ENCODE measurements at regions not wholly inside any gene's neighbourhood (a gene's known extent, or its start where the extent isn't known, plus 50 kb on each side); places are given as distances from the start of the nearest gene placed in this dataset.
A peak's percentile ranks its signal among the peaks of the same experiment; 100 is the strongest.
"Not testable (repeated sequence)": the region's sequence is repeated elsewhere in the genome, so short reads cannot be mapped to it uniquely, and the experiment has no call there.

GRCh38 chr6:80991316-80991715 is 761.2 kb downstream of the TENT5A start:
- Histone ChIP-seq H3K9me3 (peaks cover 0 to 5% (median 0%) of the 10 kb centered on the region in 4 donors), H3K4me1 (no peaks in the 10 kb centered on the region), H3K27me3 (no peaks in the 10 kb centered on the region), H3K4me3 (no peak overlapping the region), H3K36me3 (no peaks in the 10 kb centered on the region), H3K27ac (no peak overlapping the region)
- no peak for DNase-seq
- intact Hi-C loops (cut with DNase I; ENCODE audit: low total_unique reads) = no loop called here
- no peak for TF ChIP-seq POLR2AphosphoS5 (IDR thresholded peaks at IDR 0.05)
- no peak for TF ChIP-seq EP300 (IDR thresholded peaks at IDR 0.05)
- 51 to 62% (median 54%) methylated on average over 2 of the region's 2 CpGs for WGBS, 5 donors

GRCh38 chr6:80988892-80989291 is 763.6 kb downstream of the TENT5A start:
- no peak overlapping the region for H3K27ac ChIP-seq
- H3K4me3 ChIP-seq = no peak overlapping the region
- DNase-seq = peak in 1 of 2 donors; percentile 7
- WGBS, 5 donors = 64 to 74% (median 69%) methylated on average over 3 of the region's 3 CpGs
- no peaks in the 10 kb centered on the region for H3K4me1 ChIP-seq
- H3K36me3 ChIP-seq = no peaks in the 10 kb centered on the region
- TF ChIP-seq CTCF (IDR thresholded peaks at IDR 0.05) (no peak), POLR2A (IDR thresholded peaks at IDR 0.05) (no peak), POLR2AphosphoS5 (IDR thresholded peaks at IDR 0.05) (no peak), EP300 (IDR thresholded peaks at IDR 0.05) (no peak)
- no peaks in the 10 kb centered on the region for H3K27me3 ChIP-seq
- H3K9me3 ChIP-seq = peaks cover 0 to 5% (median 0%) of the 10 kb centered on the region in 4 donors
- intact Hi-C loops (cut with DNase I; ENCODE audit: low total_unique reads) = no loop called here

GRCh38 chr6:80988286-80988685 is 764.2 kb downstream of the TENT5A start:
- WGBS, 5 donors = 35 to 51% (median 38%) methylated on average over 3 of the region's 3 CpGs
- Histone ChIP-seq H3K4me1 (no peaks in the 10 kb centered on the region), H3K36me3 (no peaks in the 10 kb centered on the region), H3K9me3 (peaks cover 0 to 3% (median 0%) of the 10 kb centered on the region in 4 donors), H3K4me3 (no peak overlapping the region), H3K27ac (no peak overlapping the region), H3K27me3 (no peaks in the 10 kb centered on the region)
- intact Hi-C loops (cut with DNase I; ENCODE audit: low total_unique reads) = no loop called here
- no peak for DNase-seq
- no peak for TF ChIP-seq POLR2A (IDR thresholded peaks at IDR 0.05)
- TF ChIP-seq POLR2AphosphoS5 (IDR thresholded peaks at IDR 0.05) = no peak
- TF ChIP-seq CTCF (IDR thresholded peaks at IDR 0.05) = no peak

GRCh38 chr6:80981226-80981625 is 771.3 kb downstream of the TENT5A start:
- H3K36me3 ChIP-seq = not testable (repeated sequence)

GRCh38 chr6:80976336-80976735 is 776.1 kb downstream of the TENT5A start:
- no peak overlapping the region for H3K4me3 ChIP-seq
- no peak for DNase-seq
- no peak for TF ChIP-seq EP300 (IDR thresholded peaks at IDR 0.05)
- TF ChIP-seq CTCF (IDR thresholded peaks at IDR 0.05) = no peak
- TF ChIP-seq POLR2AphosphoS5 (IDR thresholded peaks at IDR 0.05) = no peak
- no peak for TF ChIP-seq POLR2A (IDR thresholded peaks at IDR 0.05)
- 66 to 86% (median 82%) methylated on average over 3 of the region's 3 CpGs for WGBS, 5 donors
- peaks cover 0 to 8% (median 0%) of the 10 kb centered on the region in 4 donors for H3K9me3 ChIP-seq
- intact Hi-C loops (cut with DNase I; ENCODE audit: low total_unique reads) = no loop called here
- no peaks in the 10 kb centered on the region for H3K36me3 ChIP-seq
- H3K4me1 ChIP-seq = no peaks in the 10 kb centered on the region
- H3K27ac ChIP-seq = no peak overlapping the region
- no peaks in the 10 kb centered on the region for H3K27me3 ChIP-seq

More at GRCh38 chr6:80981226-80981625, 771.3 kb downstream of the TENT5A start:
- H3K9me3 ChIP-seq = peaks cover 0 to 11% (median 0%) of the 10 kb centered on the region in 4 donors
- DNase-seq; H3K4me1 ChIP-seq; H3K27me3 ChIP-seq; intact Hi-C loops (cut with DNase I; ENCODE audit: low total_unique reads); H3K27ac ChIP-seq; H3K4me3 ChIP-seq: not testable (repeated sequence)
- 77 to 95% (median 91%) methylated on average over 2 of the region's 2 CpGs for WGBS, 5 donors

Measured in stomach (tissue), 8 donors.